ENCODE measurements at regions not wholly inside any gene's neighbourhood (a gene's known extent, or its start where the extent isn't known, plus 50 kb on each side); places are given as distances from the start of the nearest gene placed in this dataset.

DNA sequence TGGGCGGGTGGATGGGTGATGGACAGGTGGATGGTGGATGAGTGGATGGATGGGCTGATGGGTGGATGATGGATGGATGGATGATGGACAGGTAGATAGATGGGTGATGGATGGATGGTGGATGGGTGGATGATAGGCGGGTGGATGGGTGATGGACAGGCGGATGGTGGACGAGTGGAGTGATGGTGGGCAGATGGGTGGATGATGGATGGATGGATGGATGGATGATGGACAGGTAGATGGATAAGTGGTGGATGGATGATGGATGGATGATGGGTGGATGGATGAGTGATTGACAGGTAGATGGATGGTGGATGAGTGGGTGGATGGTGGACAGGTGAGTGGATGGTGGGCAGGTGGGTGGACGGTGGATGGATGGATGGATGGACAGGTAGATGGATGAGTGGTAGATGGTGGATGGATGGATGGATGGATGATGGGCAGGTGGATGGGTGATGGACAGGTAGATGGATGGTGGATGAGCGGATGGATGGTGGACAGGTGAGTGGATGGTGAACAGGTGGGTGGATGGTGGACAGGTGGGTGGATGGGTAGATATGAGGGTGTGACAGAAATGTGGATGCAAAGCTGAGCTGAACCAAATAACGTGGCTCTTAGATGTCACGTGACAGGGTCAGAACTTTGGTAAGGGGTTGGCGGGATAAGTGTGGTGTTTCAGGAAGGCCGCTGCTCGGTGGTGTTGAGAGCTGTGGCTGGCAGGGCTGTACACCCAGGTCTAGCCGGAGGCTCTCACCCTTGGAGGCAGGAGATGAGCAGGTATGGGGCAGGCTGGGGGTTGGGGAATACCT is 234.3 kb upstream of the CIBAR2 start:
- WGBS, 5 donors, result 91 to 93% (median 92%) methylated on average over 12 of the region's 12 CpGs
- TF ChIP-seq EP300 (IDR thresholded peaks at IDR 0.05) (no peak), POLR2AphosphoS5 (IDR thresholded peaks at IDR 0.05) (no peak), POLR2A (IDR thresholded peaks at IDR 0.05) (no peak)
- TF ChIP-seq, protein P1, sequence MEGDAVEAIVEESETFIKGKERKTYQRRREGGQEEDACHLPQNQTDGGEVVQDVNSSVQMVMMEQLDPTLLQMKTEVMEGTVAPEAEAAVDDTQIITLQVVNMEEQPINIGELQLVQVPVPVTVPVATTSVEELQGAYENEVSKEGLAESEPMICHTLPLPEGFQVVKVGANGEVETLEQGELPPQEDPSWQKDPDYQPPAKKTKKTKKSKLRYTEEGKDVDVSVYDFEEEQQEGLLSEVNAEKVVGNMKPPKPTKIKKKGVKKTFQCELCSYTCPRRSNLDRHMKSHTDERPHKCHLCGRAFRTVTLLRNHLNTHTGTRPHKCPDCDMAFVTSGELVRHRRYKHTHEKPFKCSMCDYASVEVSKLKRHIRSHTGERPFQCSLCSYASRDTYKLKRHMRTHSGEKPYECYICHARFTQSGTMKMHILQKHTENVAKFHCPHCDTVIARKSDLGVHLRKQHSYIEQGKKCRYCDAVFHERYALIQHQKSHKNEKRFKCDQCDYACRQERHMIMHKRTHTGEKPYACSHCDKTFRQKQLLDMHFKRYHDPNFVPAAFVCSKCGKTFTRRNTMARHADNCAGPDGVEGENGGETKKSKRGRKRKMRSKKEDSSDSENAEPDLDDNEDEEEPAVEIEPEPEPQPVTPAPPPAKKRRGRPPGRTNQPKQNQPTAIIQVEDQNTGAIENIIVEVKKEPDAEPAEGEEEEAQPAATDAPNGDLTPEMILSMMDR (IDR thresholded peaks at IDR 0.05), result no peak
- peaks cover 9 to 32% (median 23%) of the 10 kb centered on the region in 4 donors for H3K4me1 ChIP-seq
- no peak overlapping the region for H3K4me3 ChIP-seq
- DNase-seq, result no peak
- no peaks in the 10 kb centered on the region for H3K36me3 ChIP-seq
- H3K27ac ChIP-seq, result no peak overlapping the region
- intact Hi-C loops (cut with DNase I; ENCODE audit: low total_unique reads), result no loop called here
- no peaks in the 10 kb centered on the region for H3K27me3 ChIP-seq
- no peaks in the 10 kb centered on the region for H3K9me3 ChIP-seq

DNA sequence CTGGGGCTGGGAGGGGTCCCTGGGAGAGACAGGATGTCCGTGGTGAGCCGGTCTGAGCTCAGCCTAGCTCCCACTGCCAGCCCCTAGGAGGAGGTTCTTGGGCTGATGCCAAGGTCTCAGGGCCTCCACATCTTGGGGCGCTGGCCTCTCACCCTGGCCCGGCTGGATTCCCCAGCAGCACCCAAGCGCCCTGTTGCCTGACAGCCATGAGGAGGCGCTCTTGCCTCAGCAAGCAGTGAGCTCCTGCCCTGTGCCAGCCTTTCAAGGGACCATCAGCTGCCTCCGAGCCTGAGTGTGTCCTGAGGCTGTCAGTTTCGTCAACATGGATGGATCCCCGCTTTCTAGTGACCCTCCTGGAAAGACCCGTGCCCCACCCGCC is 234.9 kb upstream of the CIBAR2 start:
- H3K4me3 ChIP-seq, result no peak overlapping the region
- no peaks in the 10 kb centered on the region for H3K36me3 ChIP-seq
- 63 to 68% (median 66%) methylated on average over 9 to 11 of the region's 11 CpGs for WGBS, 5 donors
- H3K27me3 ChIP-seq, result no peaks in the 10 kb centered on the region
- TF ChIP-seq, protein P1 (IDR thresholded peaks at IDR 0.05), result peak in 3 of 7 experiments; percentile 32 to 40 (median 38)
- TF ChIP-seq EP300 (IDR thresholded peaks at IDR 0.05), result no peak
- H3K9me3 ChIP-seq, result no peaks in the 10 kb centered on the region
- no peak overlapping the region for H3K27ac ChIP-seq
- intact Hi-C loops (cut with DNase I; ENCODE audit: low total_unique reads), result no loop called here
- peaks cover 9 to 38% (median 29%) of the 10 kb centered on the region in 4 donors for H3K4me1 ChIP-seq
- peak; percentile 54 to 63 for DNase-seq

DNA sequence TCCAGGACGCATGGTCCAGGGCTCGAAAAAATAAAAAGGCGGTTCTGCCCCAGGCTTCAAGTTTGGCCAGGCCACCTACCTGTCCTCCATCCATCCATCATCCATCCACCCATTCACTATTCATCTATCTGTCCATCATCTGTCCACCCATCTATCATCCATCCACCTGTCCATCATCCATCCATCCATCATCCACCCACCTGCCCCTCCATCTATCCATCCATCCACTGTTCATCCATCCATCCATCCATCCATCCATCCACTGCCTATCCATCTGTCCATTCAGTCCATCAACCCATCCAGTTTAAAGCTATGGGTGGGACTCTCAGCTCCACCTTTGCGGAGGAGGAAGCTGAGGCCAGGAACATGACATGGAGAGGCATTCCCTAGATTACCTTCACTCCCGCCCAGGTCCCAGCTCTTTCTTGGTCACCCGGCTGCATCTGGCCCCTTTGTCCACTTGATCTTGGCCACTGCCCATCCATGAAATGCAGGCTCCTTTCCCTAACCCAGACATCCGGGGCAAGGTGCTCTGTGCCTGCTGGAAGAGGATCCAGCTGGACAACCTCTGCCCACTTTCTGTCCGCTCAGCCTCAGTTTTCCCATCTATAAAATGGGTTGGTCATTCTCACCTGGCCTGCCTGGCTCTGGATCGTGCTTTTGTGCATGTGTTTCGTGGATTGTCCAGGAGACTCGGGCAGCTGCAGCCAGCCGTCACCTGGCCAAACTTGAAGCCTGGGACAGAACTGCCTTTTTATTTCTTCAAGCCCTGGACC is 236.0 kb upstream of the CIBAR2 start:
- H3K9me3 ChIP-seq, result no peaks in the 10 kb centered on the region
- intact Hi-C loops (cut with DNase I; ENCODE audit: low total_unique reads), result no loop called here
- H3K4me1 ChIP-seq, result peaks cover 9 to 49% (median 38%) of the 10 kb centered on the region in 4 donors
- TF ChIP-seq POLR2AphosphoS5 (IDR thresholded peaks at IDR 0.05) (no peak), POLR2A (IDR thresholded peaks at IDR 0.05) (no peak), EP300 (IDR thresholded peaks at IDR 0.05) (no peak)
- TF ChIP-seq, protein P1 (IDR thresholded peaks at IDR 0.05), result no peak
- H3K27me3 ChIP-seq, result no peaks in the 10 kb centered on the region
- no peaks in the 10 kb centered on the region for H3K36me3 ChIP-seq
- H3K4me3 ChIP-seq, result no peak overlapping the region
- H3K27ac ChIP-seq, result no peak overlapping the region
- no peak for DNase-seq
- WGBS, 5 donors, result 88 to 96% (median 94%) methylated on average over 12 of the region's 12 CpGs

DNA sequence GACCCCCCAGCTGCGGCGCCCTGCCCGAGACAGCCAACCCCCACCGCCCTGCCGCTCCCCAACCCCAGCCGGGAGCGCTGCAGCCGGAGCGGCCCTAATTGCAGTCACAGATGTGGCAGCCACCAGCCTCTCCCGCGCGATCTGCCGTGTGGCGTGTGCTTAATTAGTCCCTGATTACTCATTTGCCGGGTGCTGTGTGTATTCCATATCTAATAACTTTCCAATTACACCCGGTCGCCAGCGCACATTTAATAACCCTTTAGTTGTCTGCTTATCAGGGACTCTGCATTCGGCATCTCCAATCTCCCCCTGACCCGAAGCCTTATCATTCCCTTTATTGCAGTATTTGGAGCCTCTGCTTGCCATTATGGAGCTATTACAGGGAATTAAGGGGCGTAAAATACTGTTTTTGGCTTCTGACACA is 236.7 kb upstream of the CIBAR2 start:
- intact Hi-C loops (cut with DNase I; ENCODE audit: low total_unique reads), result no loop called here
- Histone ChIP-seq H3K4me3 (no peak overlapping the region), H3K36me3 (no peaks in the 10 kb centered on the region), H3K9me3 (no peaks in the 10 kb centered on the region), H3K4me1 (peaks cover 13 to 55% (median 45%) of the 10 kb centered on the region in 4 donors), H3K27me3 (no peaks in the 10 kb centered on the region), H3K27ac (no peak overlapping the region)
- TF ChIP-seq, protein P1 (IDR thresholded peaks at IDR 0.05), result no peak
- TF ChIP-seq EP300 (IDR thresholded peaks at IDR 0.05) (no peak), POLR2AphosphoS5 (IDR thresholded peaks at IDR 0.05) (no peak), POLR2A (IDR thresholded peaks at IDR 0.05) (no peak)
- no peak for DNase-seq
- 60 to 75% (median 72%) methylated on average over 20 to 21 of the region's 21 CpGs for WGBS, 5 donors
